ENCODE measurements at regions not wholly inside any gene's neighbourhood (a gene's known extent, or its start where the extent isn't known, plus 50 kb on each side); places are given as distances from the start of the nearest gene placed in this dataset.

DNA sequence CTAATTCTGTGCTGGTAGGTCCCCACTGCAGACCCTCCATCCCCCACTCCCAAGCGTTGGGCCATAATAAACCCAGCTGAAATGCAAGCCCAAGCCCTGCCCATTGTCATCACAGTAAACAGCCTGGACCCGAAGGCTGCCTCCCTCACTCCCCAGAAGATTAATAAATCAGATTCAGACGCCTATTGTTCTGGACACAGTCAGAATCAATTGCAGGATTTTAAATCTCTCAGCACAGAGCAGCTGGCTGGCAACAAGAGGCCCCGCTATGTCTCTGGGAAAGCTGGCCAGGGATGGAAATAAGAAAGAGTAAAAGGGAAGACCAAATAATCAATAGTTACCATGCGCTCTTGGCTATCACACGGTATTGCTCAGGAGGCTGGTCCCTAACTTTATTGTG lies 93.9 kb downstream of the C17orf67 start:
- no peak for TF ChIP-seq EZH2phosphoT487 (conservative IDR thresholded peaks at IDR 0.05; ENCODE audit: low read length)
- TF ChIP-seq, protein P1, sequence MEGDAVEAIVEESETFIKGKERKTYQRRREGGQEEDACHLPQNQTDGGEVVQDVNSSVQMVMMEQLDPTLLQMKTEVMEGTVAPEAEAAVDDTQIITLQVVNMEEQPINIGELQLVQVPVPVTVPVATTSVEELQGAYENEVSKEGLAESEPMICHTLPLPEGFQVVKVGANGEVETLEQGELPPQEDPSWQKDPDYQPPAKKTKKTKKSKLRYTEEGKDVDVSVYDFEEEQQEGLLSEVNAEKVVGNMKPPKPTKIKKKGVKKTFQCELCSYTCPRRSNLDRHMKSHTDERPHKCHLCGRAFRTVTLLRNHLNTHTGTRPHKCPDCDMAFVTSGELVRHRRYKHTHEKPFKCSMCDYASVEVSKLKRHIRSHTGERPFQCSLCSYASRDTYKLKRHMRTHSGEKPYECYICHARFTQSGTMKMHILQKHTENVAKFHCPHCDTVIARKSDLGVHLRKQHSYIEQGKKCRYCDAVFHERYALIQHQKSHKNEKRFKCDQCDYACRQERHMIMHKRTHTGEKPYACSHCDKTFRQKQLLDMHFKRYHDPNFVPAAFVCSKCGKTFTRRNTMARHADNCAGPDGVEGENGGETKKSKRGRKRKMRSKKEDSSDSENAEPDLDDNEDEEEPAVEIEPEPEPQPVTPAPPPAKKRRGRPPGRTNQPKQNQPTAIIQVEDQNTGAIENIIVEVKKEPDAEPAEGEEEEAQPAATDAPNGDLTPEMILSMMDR (IDR thresholded peaks at IDR 0.05; ENCODE audit: insufficient read depth, low read length, poor library complexity, severe bottlenecking): no peak
